Type B pancreatic cell (in vitro differentiated cells): ENCODE measurements at regions not wholly inside any gene's neighbourhood (a gene's known extent, or its start where the extent isn't known, plus 50 kb on each side); places are given as distances from the start of the nearest gene placed in this dataset.

ENCODE experiments used
- DNase-seq: peaks from one replicate; pipeline ENCODE4 v3.0.0; 2021; ENCODE audit warnings: mixed read lengths; ENCODE audit not compliant: unreplicated experiment; ENCODE audit errors: extremely low spot score
- H3K27ac Mint-ChIP-seq: 2 replicates; pipeline ENCODE4 v1.8.0; 2021; ENCODE audit warnings: mild to moderate bottlenecking, mixed read lengths
- H3K27me3 Mint-ChIP-seq: 2 replicates; pipeline ENCODE4 v1.8.0; 2021; ENCODE audit warnings: mixed read lengths
- H3K36me3 Mint-ChIP-seq: 2 replicates; pipeline ENCODE4 v1.8.0; 2021; ENCODE audit warnings: mixed read lengths
- H3K4me1 Mint-ChIP-seq: one replicate; pipeline ENCODE4 v1.8.0; 2021; ENCODE audit warnings: mixed read lengths; ENCODE audit not compliant: unreplicated experiment
- H3K4me3 Mint-ChIP-seq: 2 replicates; pipeline ENCODE4 v1.8.0; 2021; ENCODE audit warnings: mild to moderate bottlenecking, mixed read lengths
- H3K9me3 Mint-ChIP-seq: 2 replicates; pipeline ENCODE4 v1.8.0; 2021; ENCODE audit warnings: mixed read lengths
- CTCF ChIP-seq: fragments of 200-600 bp; sonication (generic); conservative IDR thresholded peaks from 2 replicates; pipeline ENCODE4 v1.5.0; 2021; ENCODE audit warnings: antibody characterized with exemption, mild to moderate bottlenecking

- TF ChIP-seq CTCF: no peak
- peaks cover 33% of the 10 kb centered on the region for H3K4me1 Mint-ChIP-seq
- H3K36me3 Mint-ChIP-seq: no peaks in the 10 kb centered on the region
- H3K9me3 Mint-ChIP-seq: no peaks in the 10 kb centered on the region
- DNase-seq: no peak
- H3K27ac Mint-ChIP-seq: no peak overlapping the region
- H3K27me3 Mint-ChIP-seq: no peaks in the 10 kb centered on the region
- H3K4me3 Mint-ChIP-seq: no peak overlapping the region
Measured at GRCh38 chr10:28903063-28903462, 225.7 kb downstream of the BAMBI start.

GRCh38 chr10:28903736-28904135, 226.4 kb downstream of the BAMBI start:
- Mint-ChIP-seq H3K4me3 (no peak overlapping the region), H3K4me1 (peaks cover 32% of the 10 kb centered on the region), H3K27ac (no peak overlapping the region), H3K27me3 (no peaks in the 10 kb centered on the region), H3K36me3 (no peaks in the 10 kb centered on the region), H3K9me3 (no peaks in the 10 kb centered on the region)
- no peak for TF ChIP-seq CTCF
- no peak for DNase-seq

GRCh38 chr10:28905371-28905770, 228.1 kb downstream of the BAMBI start:
- DNase-seq: no peak
- no peaks in the 10 kb centered on the region for H3K27me3 Mint-ChIP-seq
- H3K27ac Mint-ChIP-seq: no peak overlapping the region
- no peak for TF ChIP-seq CTCF
- peaks cover 32% of the 10 kb centered on the region for H3K4me1 Mint-ChIP-seq
- no peaks in the 10 kb centered on the region for H3K36me3 Mint-ChIP-seq
- H3K4me3 Mint-ChIP-seq: no peak overlapping the region
- no peaks in the 10 kb centered on the region for H3K9me3 Mint-ChIP-seq

GRCh38 chr10:28906011-28906411, 228.7 kb downstream of the BAMBI start:
- Mint-ChIP-seq H3K27ac (peak overlapping the region; percentile 6), H3K9me3 (no peaks in the 10 kb centered on the region), H3K36me3 (no peaks in the 10 kb centered on the region), H3K4me3 (peak overlapping the region; percentile 48), H3K4me1 (peaks cover 32% of the 10 kb centered on the region), H3K27me3 (no peaks in the 10 kb centered on the region)
- no peak for DNase-seq
- TF ChIP-seq CTCF: no peak

- TF ChIP-seq CTCF: no peak
- Mint-ChIP-seq H3K4me1 (peaks cover 32% of the 10 kb centered on the region), H3K27ac (peak overlapping the region; percentile 6), H3K36me3 (no peaks in the 10 kb centered on the region), H3K9me3 (no peaks in the 10 kb centered on the region), H3K4me3 (peak overlapping the region; percentile 48), H3K27me3 (no peaks in the 10 kb centered on the region)
- DNase-seq: no peak
Measured at GRCh38 chr10:28906415-28906814, 229.1 kb downstream of the BAMBI start.

GRCh38 chr10:28906934-28907333, 229.6 kb downstream of the BAMBI start:
- Mint-ChIP-seq H3K4me3 (no peak overlapping the region), H3K9me3 (no peaks in the 10 kb centered on the region), H3K4me1 (peaks cover 32% of the 10 kb centered on the region), H3K36me3 (no peaks in the 10 kb centered on the region), H3K27ac (peak overlapping the region; percentile 6), H3K27me3 (no peaks in the 10 kb centered on the region)
- no peak for DNase-seq
- no peak for TF ChIP-seq CTCF
